Parathyroid adenoma (tissue), 2 donors: ENCODE measurements at regions not wholly inside any gene's neighbourhood (a gene's known extent, or its start where the extent isn't known, plus 50 kb on each side); places are given as distances from the start of the nearest gene placed in this dataset.

Experiments used
- H2AFZ ChIP-seq: fragments of 300-600 bp; sonication (generic); one replicate; pipeline ENCODE4 v1.7.0; 2017; ENCODE audit warnings: antibody characterized with exemption, mild to moderate bottlenecking
- H3K27ac ChIP-seq: fragments of 300-600 bp; sonication (generic); one replicate; pipeline ENCODE4 v1.7.0; 2017
- H3K27me3 ChIP-seq: fragments of 300-600 bp; sonication (generic); one replicate; pipeline ENCODE4 v1.7.0; 2017; ENCODE audit warnings: low read length; ENCODE audit not compliant: control insufficient read depth, insufficient read depth
- H3K36me3 ChIP-seq: fragments of 300-600 bp; sonication (generic); one replicate; pipeline ENCODE4 v1.7.0; 2017; ENCODE audit warnings: low read length; ENCODE audit not compliant: control insufficient read depth, insufficient read depth
- H3K4me1 ChIP-seq: fragments of 300-600 bp; sonication (generic); one replicate; pipeline ENCODE4 v1.7.0; 2017; ENCODE audit warnings: control low read depth
- H3K4me2 ChIP-seq: fragments of 300-600 bp; sonication (generic); one replicate; pipeline ENCODE4 v1.7.0; 2017; ENCODE audit warnings: low read length
- H3K4me3 ChIP-seq: fragments of 300-600 bp; sonication (generic); one replicate; pipeline ENCODE4 v1.7.0; 2017; ENCODE audit warnings: low read depth, low read length
- H3K79me2 ChIP-seq: fragments of 300-600 bp; sonication (generic); one replicate; pipeline ENCODE4 v1.7.0; 2017; ENCODE audit warnings: control low read depth
- H3K9ac ChIP-seq: fragments of 300-600 bp; sonication (generic); one replicate; pipeline ENCODE4 v1.7.0; 2017; ENCODE audit warnings: mild to moderate bottlenecking
- H3K9me3 ChIP-seq: fragments of 300-600 bp; sonication (generic); one replicate; pipeline ENCODE4 v1.7.0; 2017; ENCODE audit warnings: low read length; ENCODE audit not compliant: control insufficient read depth
- TF ChIP-seq, protein P1 (sequence below): fragments of 300-600 bp; sonication (generic); IDR thresholded peaks from one replicate; pipeline ENCODE4 v1.7.0; 2017; ENCODE audit warnings: antibody characterized with exemption, mild to moderate bottlenecking
- donor health status: primary hyperparathyroidism.

DNA sequence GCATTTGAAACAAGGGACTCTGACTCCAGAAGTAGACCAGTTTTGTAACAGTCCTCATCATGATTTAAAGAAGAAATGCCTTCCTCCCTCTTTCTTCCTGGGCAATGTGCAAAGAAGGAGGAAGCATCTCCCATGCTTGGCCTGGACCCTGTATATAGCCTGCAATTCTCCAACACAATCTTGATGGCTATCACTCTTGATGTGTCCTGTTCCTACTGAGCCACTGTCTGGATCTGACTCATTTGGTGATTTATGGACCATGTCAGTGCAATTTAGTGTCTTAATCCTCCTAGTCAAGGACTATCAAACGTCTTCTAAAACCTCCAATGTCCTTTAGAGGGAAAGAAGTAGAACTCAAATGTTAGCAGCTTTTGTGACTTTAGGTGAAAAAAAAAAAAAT, 697.3 kb downstream of the TLR4 start:
- TF ChIP-seq, protein P1, sequence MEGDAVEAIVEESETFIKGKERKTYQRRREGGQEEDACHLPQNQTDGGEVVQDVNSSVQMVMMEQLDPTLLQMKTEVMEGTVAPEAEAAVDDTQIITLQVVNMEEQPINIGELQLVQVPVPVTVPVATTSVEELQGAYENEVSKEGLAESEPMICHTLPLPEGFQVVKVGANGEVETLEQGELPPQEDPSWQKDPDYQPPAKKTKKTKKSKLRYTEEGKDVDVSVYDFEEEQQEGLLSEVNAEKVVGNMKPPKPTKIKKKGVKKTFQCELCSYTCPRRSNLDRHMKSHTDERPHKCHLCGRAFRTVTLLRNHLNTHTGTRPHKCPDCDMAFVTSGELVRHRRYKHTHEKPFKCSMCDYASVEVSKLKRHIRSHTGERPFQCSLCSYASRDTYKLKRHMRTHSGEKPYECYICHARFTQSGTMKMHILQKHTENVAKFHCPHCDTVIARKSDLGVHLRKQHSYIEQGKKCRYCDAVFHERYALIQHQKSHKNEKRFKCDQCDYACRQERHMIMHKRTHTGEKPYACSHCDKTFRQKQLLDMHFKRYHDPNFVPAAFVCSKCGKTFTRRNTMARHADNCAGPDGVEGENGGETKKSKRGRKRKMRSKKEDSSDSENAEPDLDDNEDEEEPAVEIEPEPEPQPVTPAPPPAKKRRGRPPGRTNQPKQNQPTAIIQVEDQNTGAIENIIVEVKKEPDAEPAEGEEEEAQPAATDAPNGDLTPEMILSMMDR, result no peak
- Histone ChIP-seq H3K27ac (no peak overlapping the region), H3K36me3 (no peaks in the 10 kb centered on the region), H3K4me1 (no peaks in the 10 kb centered on the region), H3K9me3 (no peaks in the 10 kb centered on the region), H3K27me3 (no peaks in the 10 kb centered on the region), H3K4me3 (no peak overlapping the region), H3K79me2 (no peaks in the 10 kb centered on the region), H3K9ac (no peak overlapping the region), H2AFZ (no peak overlapping the region), H3K4me2 (no peak overlapping the region)

DNA sequence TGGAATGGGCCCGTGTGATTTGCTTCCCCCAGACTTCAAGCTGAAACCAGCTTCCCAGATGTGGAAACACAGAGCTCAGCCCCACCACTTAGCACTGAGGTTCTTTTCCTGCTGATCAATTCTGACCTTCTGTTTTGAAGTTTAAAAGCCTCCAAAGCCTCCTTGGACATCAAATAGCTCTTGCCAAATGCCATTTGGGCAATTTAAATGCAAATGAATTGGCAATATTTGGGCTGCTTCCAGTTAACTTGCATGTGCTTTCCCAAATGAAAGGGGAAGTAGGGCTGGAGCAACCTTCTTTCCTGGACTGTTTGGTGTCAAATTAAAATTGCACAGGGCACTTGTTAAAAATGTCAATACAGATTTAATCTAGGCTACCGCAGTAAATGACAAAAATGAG, 710.5 kb downstream of the TLR4 start:
- H3K36me3 ChIP-seq, result no peaks in the 10 kb centered on the region
- no peaks in the 10 kb centered on the region for H3K27me3 ChIP-seq
- no peak overlapping the region for H3K9ac ChIP-seq
- TF ChIP-seq, protein P1, result no peak
- H3K4me1 ChIP-seq, result no peaks in the 10 kb centered on the region
- no peak overlapping the region for H3K4me2 ChIP-seq
- H3K9me3 ChIP-seq, result no peaks in the 10 kb centered on the region
- H3K4me3 ChIP-seq, result no peak overlapping the region
- H2AFZ ChIP-seq, result no peak overlapping the region
- no peak overlapping the region for H3K27ac ChIP-seq
- no peaks in the 10 kb centered on the region for H3K79me2 ChIP-seq

DNA sequence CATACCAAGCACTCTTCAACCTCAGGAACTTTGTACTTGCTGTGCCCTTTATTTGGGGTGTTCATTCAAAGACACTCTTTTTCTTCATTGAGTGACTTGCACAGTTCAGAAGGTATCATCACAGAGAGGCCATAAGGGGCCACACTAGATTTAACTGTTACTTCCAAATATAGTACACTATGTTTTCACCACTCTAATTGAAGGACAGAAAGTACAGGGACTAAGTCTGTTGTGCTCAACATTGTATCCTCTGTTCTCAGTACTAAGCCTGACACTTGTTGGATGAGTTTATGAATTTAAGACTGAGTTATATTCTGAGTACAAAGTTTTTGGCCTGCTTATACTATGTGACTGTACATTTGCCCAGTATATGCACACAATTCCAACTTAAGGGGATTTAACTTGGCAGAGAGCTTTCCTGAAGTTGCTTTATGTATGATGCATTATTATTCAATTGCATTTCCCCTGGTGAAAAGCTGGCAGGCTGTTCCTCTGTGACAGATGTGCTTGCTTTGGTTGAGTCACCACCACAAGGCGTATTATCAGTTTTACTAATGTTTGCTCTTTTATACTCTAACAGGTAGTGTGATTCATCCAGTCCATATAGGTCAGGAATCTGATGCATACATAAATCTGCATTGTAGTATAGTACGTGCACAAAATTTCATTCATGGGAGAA, 714.8 kb downstream of the TLR4 start:
- Histone ChIP-seq H3K36me3 (no peaks in the 10 kb centered on the region), H3K79me2 (no peaks in the 10 kb centered on the region), H3K27ac (no peak overlapping the region), H2AFZ (no peak overlapping the region), H3K27me3 (no peaks in the 10 kb centered on the region), H3K9ac (no peak overlapping the region), H3K4me1 (no peaks in the 10 kb centered on the region), H3K4me2 (no peak overlapping the region), H3K4me3 (no peak overlapping the region), H3K9me3 (no peaks in the 10 kb centered on the region)
- TF ChIP-seq, protein P1, result no peak

DNA sequence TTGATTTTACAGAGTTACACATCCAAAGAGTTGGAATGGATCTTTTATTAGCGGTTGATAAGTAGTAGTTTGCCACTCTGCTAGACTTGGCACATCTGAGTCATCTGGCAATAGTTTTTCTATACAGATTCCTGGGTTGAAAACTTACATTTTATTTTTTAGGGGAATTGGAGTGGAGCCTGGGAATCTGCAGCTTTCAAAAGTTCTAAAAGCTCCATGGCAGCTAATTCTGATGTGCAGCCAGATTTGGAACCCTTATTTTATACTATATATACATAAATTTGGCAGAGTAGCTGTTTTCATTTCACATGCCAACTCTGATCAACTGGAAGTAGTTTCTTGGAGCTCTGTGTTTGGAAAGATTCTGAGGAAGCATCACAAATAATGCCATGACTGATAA, 715.5 kb downstream of the TLR4 start:
- no peaks in the 10 kb centered on the region for H3K9me3 ChIP-seq
- no peak overlapping the region for H2AFZ ChIP-seq
- H3K27me3 ChIP-seq, result no peaks in the 10 kb centered on the region
- no peaks in the 10 kb centered on the region for H3K4me1 ChIP-seq
- no peaks in the 10 kb centered on the region for H3K36me3 ChIP-seq
- H3K4me3 ChIP-seq, result no peak overlapping the region
- no peaks in the 10 kb centered on the region for H3K79me2 ChIP-seq
- H3K27ac ChIP-seq, result no peak overlapping the region
- TF ChIP-seq, protein P1, result no peak
- no peak overlapping the region for H3K9ac ChIP-seq
- no peak overlapping the region for H3K4me2 ChIP-seq

DNA sequence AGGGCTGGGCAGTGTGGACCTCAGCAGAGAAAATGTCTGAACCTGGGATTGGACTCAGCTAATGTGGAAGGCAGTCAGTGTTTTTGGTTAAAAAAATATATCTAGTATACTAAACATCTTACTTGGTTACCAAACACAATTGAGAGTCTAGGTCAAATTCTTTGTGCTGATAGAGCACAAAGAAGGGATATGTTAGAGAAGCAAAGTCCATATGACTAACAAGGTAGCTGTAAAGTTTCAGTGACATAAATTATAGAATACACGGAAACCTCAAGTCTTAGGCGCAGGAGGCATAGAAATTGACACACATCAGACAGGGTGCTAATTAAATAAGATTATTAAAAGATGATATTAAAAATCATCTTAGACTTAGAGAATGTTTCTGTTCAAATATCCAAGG, 718.3 kb downstream of the TLR4 start:
- Histone ChIP-seq H3K27ac (no peak overlapping the region), H3K79me2 (no peaks in the 10 kb centered on the region), H2AFZ (no peak overlapping the region), H3K4me3 (no peak overlapping the region), H3K4me1 (no peaks in the 10 kb centered on the region), H3K9ac (no peak overlapping the region), H3K9me3 (no peaks in the 10 kb centered on the region), H3K4me2 (no peak overlapping the region), H3K27me3 (no peaks in the 10 kb centered on the region), H3K36me3 (no peaks in the 10 kb centered on the region)
- TF ChIP-seq, protein P1, result no peak
